HepG2 (cell line): ENCODE measurements at regions not wholly inside any gene's neighbourhood (a gene's known extent, or its start where the extent isn't known, plus 50 kb on each side); places are given as distances from the start of the nearest gene placed in this dataset.

Experiments
- ATAC-seq: fragments of 200-7000 bp; cut with Tn5 transposase; 3 replicates; pipeline ENCODE4 v1.9.1; 2020; ENCODE audit warnings: mild to moderate bottlenecking, moderate library complexity
- BruUV-seq: library from RNA; stranded (reverse); fragments of 400-500 nt; replicated peaks from 2 replicates; lab custom pipeline; 2021; lab: Mats Ljungman, UMichigan
- CTCF ChIA-PET: fragments of 300-600 bp; formaldehyde crosslinking; extraction: SDS; loops from one replicate; lab custom pipeline; 2021; ENCODE audit warnings: low total read pairs, inconsistent platforms, low intra/inter-chr PET ratio; lab: Yijun Ruan, JAX
- POLR2A ChIA-PET: fragments of 350-600 bp; sonication (Branson Sonifier 250); formaldehyde crosslinking; loops from one replicate; lab custom pipeline; 2020; ENCODE audit warnings: antibody characterized with exemption, inconsistent platforms; lab: Yijun Ruan, JAX
- DNase-seq: peaks from one replicate; pipeline ENCODE4 v3.0.0-alpha.2; 2015; ENCODE audit warnings: low spot score
- FAIRE-seq: peaks from 3 replicates; lab custom pipeline; 2011; peaks lifted over from hg19 to GRCh38; lab: Jason Lieb, UNC
- H2AFZ ChIP-seq: one replicate; pipeline ENCODE4 v1.6.1; 2011; ENCODE audit warnings: low read length, inconsistent platforms
- H3K27ac ChIP-seq: fragments of 300-600 bp; 3 replicates; pipeline ENCODE4 v1.8.0; 2011; ENCODE audit warnings: mixed run types, mild to moderate bottlenecking, mixed read lengths, low read length, inconsistent platforms; ENCODE audit not compliant: insufficient read depth; ENCODE audit errors: extremely low read length
- H3K27me3 ChIP-seq, 2 experiments: fragments of 200-600 bp in 1 of 2; 2 replicates in 1 of 2; 3 replicates in 1 of 2; pipeline versions ENCODE4 v1.6.0 to v1.8.0; 2011; ENCODE audit warnings: low read length in 2 of 2, mild to moderate bottlenecking in 2 of 2, moderate library complexity in 2 of 2, inconsistent platforms in 1 of 2; ENCODE audit not compliant: insufficient read depth in 2 of 2, control insufficient read depth in 1 of 2
- H3K36me3 ChIP-seq, 2 experiments: fragments of 200-600 bp in 1 of 2; replicated peaks in 1 of 2; 2 replicates in 1 of 2; 3 replicates in 1 of 2; pipeline versions ENCODE4 v1.5.1 to v1.8.0; 2011; ENCODE audit warnings: low read length in 2 of 2, inconsistent platforms in 1 of 2; ENCODE audit not compliant: insufficient read depth in 2 of 2, control insufficient read depth in 1 of 2
- H3K4me1 ChIP-seq: 2 replicates; pipeline ENCODE4 v1.5.1; 2012; ENCODE audit warnings: low read length, inconsistent platforms; ENCODE audit not compliant: insufficient read depth
- H3K4me2 ChIP-seq: 2 replicates; pipeline ENCODE4 v1.6.0; 2011; ENCODE audit warnings: low read depth, low read length, inconsistent platforms
- H3K4me3 ChIP-seq, 3 experiments: fragments of 200-600 bp in 1 of 3; sonication (generic), shearing (Covaris generic) in 1 of 3; replicated peaks in 1 of 3; 2 replicates each; pipeline ENCODE4 v1.5.1; 2011 to 2016; ENCODE audit warnings: low read length in 3 of 3, inconsistent platforms in 2 of 3, low read depth in 2 of 3, mild to moderate bottlenecking in 2 of 3, control low read depth in 1 of 3, mixed read lengths in 1 of 3; ENCODE audit not compliant: insufficient read depth in 1 of 3
- H3K79me2 ChIP-seq: one replicate; pipeline ENCODE4 v1.6.1; 2011; ENCODE audit warnings: low read length, inconsistent platforms; ENCODE audit not compliant: insufficient read depth
- H3K9ac ChIP-seq: 2 replicates; pipeline ENCODE4 v1.6.0; 2011; ENCODE audit warnings: mild to moderate bottlenecking, low read depth, low read length, inconsistent platforms; ENCODE audit not compliant: insufficient read depth
- H3K9me3 ChIP-seq: 2 replicates; pipeline ENCODE4 v1.5.1; 2012; ENCODE audit warnings: mild to moderate bottlenecking, low read length
- H4K20me1 ChIP-seq: 2 replicates; pipeline ENCODE4 v1.6.0; 2011; ENCODE audit warnings: inconsistent platforms, mild to moderate bottlenecking, low read length, moderate library complexity; ENCODE audit not compliant: insufficient read depth
- ATM ChIP-seq: fragments of 450-650 bp; IDR thresholded peaks from 2 replicates; pipeline ENCODE4 v1.7.1; 2017; ENCODE audit warnings: mild to moderate bottlenecking, borderline replicate concordance
- HNF4A ChIP-seq: sonication (generic); formaldehyde crosslinking; IDR thresholded peaks from 2 replicates; pipeline ENCODE4 v1.4.0; 2020; ENCODE audit warnings: missing genetic modification reagents
- KLF16 ChIP-seq, 2 experiments: sonication (generic) in 1 of 2; formaldehyde crosslinking in 1 of 2; IDR thresholded peaks; 2 replicates each; pipeline versions ENCODE4 v1.6.1 to v1.8.0; 2016 to 2023; ENCODE audit warnings: missing genetic modification reagents in 2 of 2, missing compliant biosample characterization in 1 of 2
- MTA1 ChIP-seq: sonication (generic); formaldehyde crosslinking; IDR thresholded peaks from 2 replicates; pipeline ENCODE4 v1.4.0; 2020; ENCODE audit warnings: missing genetic modification reagents, mild to moderate bottlenecking, borderline replicate concordance
- SIN3A ChIP-seq: IDR thresholded peaks from 2 replicates; pipeline ENCODE4 v1.6.1; 2011; ENCODE audit warnings: low read depth, mild to moderate bottlenecking, control low read depth, low read length, borderline replicate concordance
- WIZ ChIP-seq: sonication (generic); formaldehyde crosslinking; IDR thresholded peaks from 2 replicates; pipeline ENCODE4 v1.5.1; 2020; ENCODE audit warnings: mild to moderate bottlenecking, missing genetic modification reagents
- WGBS: methylation state at CpG from one replicate; pipeline ENCODE4 v1.1.6; 2017; ENCODE audit warnings: low lambda C conversion rate; 5-methylcytosine and 5-hydroxymethylcytosine counted together
- in situ Hi-C: cut with HindIII; loops from 2 replicates; pipeline ENCODE4 v1.10.0; 2017; ENCODE audit warnings: low pct_unique_long_range_greater_than_20kb; ENCODE audit not compliant: extremely low pct_ligation_motif_present
- intact Hi-C: fragments of 100-400 bp; cut with micrococcal nuclease; formaldehyde crosslinking; loops from one replicate; pipeline ENCODE4 v1.10.0; 2022; ENCODE audit not compliant: unreplicated experiment
- TF ChIP-seq, protein P1 (sequence below): sonication (generic); formaldehyde crosslinking; IDR thresholded peaks from 2 replicates; pipeline ENCODE4 v1.8.1; 2023; ENCODE audit warnings: mild to moderate bottlenecking, missing genetic modification reagents, borderline replicate concordance
- TF ChIP-seq, protein P2 (sequence below): sonication (generic); formaldehyde crosslinking; conservative IDR thresholded peaks from 2 replicates; pipeline ENCODE4 v1.8.0; 2022; ENCODE audit warnings: missing genetic modification reagents
- TF ChIP-seq, protein P3 (sequence below): IDR thresholded peaks from 2 replicates; pipeline ENCODE4 v1.6.1; 2012; ENCODE audit warnings: low read depth, low read length, improper control_type of control experiment
- TF ChIP-seq, protein P4 (sequence below): sonication (generic); formaldehyde crosslinking; IDR thresholded peaks from 2 replicates; pipeline ENCODE4 v1.9.0; 2021; ENCODE audit warnings: mild to moderate bottlenecking, missing genetic modification reagents

DNA sequence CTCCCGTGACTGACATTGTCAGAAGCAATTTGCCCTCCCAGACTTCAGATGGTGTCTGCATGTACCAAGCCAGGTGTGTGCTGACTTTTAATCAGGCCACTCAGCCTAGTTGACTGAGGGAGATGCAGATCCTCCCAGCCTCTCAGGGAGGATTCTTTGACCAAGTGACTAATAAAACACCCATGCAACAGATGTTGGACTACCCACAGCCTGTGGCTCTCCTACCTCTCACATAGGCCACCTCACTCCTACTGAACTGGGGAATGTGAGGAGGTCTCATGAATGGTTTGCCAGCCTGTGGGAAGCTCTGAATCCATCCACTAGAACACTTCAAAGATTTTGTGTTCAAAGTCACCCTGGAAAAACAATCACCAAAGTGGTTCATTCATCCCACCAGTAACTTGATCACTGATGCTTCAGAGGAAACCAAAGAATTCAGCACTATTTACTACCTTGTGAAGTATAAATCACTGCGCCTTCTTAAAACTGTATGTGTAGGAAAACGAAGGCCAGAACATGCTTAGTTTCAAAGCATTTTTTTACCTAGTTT is 80.1 kb downstream of the ESM1 start:
- FAIRE-seq (no peak), DNase-seq (no peak), ATAC-seq (no peak)
- in situ Hi-C loops (loop anchor here (5.0 kb wide), 1 partner anchor 252 kb away; no protein-coding TSS in a partner anchor), intact Hi-C loops (no loop called here)
- POLR2A ChIA-PET: no interaction called here
- no peak overlapping the region for H3K4me3 ChIP-seq
- H3K9me3 ChIP-seq: no peaks in the 10 kb centered on the region
- H3K27ac ChIP-seq: no peak overlapping the region
- no peaks in the 10 kb centered on the region for H3K4me1 ChIP-seq
- H3K9ac ChIP-seq: no peak overlapping the region
- WGBS: 31% methylated on average over 3 of the region's 3 CpGs
- TF ChIP-seq SIN3A (no peak), MTA1 (CRISPR knock-in tag) (no peak), ATM (no peak), WIZ (CRISPR knock-in tag) (no peak), HNF4A (CRISPR knock-in tag) (no peak), KLF16 (CRISPR knock-in tag; IDR thresholded peaks at IDR 0.05) (no peak)
- TF ChIP-seq, protein P1, sequence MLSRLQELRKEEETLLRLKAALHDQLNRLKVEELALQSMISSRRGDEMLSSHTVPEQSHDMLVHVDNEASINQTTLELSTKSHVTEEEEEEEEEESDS (CRISPR knock-in tag): no peak
- TF ChIP-seq, protein P2, sequence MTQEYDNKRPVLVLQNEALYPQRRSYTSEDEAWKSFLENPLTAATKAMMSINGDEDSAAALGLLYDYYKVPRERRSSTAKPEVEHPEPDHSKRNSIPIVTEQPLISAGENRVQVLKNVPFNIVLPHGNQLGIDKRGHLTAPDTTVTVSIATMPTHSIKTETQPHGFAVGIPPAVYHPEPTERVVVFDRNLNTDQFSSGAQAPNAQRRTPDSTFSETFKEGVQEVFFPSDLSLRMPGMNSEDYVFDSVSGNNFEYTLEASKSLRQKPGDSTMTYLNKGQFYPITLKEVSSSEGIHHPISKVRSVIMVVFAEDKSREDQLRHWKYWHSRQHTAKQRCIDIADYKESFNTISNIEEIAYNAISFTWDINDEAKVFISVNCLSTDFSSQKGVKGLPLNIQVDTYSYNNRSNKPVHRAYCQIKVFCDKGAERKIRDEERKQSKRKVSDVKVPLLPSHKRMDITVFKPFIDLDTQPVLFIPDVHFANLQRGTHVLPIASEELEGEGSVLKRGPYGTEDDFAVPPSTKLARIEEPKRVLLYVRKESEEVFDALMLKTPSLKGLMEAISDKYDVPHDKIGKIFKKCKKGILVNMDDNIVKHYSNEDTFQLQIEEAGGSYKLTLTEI (CRISPR knock-in tag): no peak
- TF ChIP-seq, protein P3, sequence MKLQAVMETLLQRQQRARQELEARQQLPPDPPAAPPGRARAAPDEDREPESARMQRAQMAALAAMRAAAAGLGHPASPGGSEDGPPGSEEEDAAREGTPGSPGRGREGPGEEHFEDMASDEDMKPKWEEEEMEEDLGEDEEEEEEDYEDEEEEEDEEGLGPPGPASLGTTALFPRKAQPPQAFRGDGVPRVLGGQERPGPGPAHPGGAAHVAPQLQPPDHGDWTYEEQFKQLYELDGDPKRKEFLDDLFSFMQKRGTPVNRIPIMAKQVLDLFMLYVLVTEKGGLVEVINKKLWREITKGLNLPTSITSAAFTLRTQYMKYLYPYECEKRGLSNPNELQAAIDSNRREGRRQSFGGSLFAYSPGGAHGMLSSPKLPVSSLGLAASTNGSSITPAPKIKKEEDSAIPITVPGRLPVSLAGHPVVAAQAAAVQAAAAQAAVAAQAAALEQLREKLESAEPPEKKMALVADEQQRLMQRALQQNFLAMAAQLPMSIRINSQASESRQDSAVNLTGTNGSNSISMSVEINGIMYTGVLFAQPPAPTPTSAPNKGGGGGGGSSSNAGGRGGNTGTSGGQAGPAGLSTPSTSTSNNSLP: no peak
- TF ChIP-seq, protein P4, sequence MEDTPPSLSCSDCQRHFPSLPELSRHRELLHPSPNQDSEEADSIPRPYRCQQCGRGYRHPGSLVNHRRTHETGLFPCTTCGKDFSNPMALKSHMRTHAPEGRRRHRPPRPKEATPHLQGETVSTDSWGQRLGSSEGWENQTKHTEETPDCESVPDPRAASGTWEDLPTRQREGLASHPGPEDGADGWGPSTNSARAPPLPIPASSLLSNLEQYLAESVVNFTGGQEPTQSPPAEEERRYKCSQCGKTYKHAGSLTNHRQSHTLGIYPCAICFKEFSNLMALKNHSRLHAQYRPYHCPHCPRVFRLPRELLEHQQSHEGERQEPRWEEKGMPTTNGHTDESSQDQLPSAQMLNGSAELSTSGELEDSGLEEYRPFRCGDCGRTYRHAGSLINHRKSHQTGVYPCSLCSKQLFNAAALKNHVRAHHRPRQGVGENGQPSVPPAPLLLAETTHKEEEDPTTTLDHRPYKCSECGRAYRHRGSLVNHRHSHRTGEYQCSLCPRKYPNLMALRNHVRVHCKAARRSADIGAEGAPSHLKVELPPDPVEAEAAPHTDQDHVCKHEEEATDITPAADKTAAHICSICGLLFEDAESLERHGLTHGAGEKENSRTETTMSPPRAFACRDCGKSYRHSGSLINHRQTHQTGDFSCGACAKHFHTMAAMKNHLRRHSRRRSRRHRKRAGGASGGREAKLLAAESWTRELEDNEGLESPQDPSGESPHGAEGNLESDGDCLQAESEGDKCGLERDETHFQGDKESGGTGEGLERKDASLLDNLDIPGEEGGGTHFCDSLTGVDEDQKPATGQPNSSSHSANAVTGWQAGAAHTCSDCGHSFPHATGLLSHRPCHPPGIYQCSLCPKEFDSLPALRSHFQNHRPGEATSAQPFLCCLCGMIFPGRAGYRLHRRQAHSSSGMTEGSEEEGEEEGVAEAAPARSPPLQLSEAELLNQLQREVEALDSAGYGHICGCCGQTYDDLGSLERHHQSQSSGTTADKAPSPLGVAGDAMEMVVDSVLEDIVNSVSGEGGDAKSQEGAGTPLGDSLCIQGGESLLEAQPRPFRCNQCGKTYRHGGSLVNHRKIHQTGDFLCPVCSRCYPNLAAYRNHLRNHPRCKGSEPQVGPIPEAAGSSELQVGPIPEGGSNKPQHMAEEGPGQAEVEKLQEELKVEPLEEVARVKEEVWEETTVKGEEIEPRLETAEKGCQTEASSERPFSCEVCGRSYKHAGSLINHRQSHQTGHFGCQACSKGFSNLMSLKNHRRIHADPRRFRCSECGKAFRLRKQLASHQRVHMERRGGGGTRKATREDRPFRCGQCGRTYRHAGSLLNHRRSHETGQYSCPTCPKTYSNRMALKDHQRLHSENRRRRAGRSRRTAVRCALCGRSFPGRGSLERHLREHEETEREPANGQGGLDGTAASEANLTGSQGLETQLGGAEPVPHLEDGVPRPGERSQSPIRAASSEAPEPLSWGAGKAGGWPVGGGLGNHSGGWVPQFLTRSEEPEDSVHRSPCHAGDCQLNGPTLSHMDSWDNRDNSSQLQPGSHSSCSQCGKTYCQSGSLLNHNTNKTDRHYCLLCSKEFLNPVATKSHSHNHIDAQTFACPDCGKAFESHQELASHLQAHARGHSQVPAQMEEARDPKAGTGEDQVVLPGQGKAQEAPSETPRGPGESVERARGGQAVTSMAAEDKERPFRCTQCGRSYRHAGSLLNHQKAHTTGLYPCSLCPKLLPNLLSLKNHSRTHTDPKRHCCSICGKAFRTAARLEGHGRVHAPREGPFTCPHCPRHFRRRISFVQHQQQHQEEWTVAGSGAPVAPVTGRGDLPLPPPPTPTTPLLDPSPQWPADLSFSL (CRISPR knock-in tag): no peak
- no peaks in the 10 kb centered on the region; a peak in 1 of 5 replicates for H3K27me3 ChIP-seq
- CTCF ChIA-PET: interaction anchor here (1.7 to 1.9 kb wide), 2 partner anchors 241 to 254 kb away, joined by 6 to 19 read pairs; partner anchors contain the start of gene GPX8
- no peak overlapping the region for H3K4me2 ChIP-seq
- no peaks in the 10 kb centered on the region for H3K79me2 ChIP-seq
- no peaks in the 10 kb centered on the region for H3K36me3 ChIP-seq
- no peaks in the 10 kb centered on the region for H4K20me1 ChIP-seq
- H2AFZ ChIP-seq: no peak overlapping the region
- no TSS peak for BruUV-seq
